Tibial nerve (tissue), 4 donors: ENCODE measurements at regions not wholly inside any gene's neighbourhood (a gene's known extent, or its start where the extent isn't known, plus 50 kb on each side); places are given as distances from the start of the nearest gene placed in this dataset.
"Not testable (repeated sequence)": the region's sequence is repeated elsewhere in the genome, so short reads cannot be mapped to it uniquely, and the experiment has no call there.

ENCODE experiments used
- DNase-seq, 2 donors: peaks; one replicate each; pipeline ENCODE4 v3.0.0-alpha.2; 2019; ENCODE audit warnings: low spot score in 2 of 2
- H3K27ac ChIP-seq, 4 donors: fragments of 200-600 bp; sonication (generic) in 3 of 4; one replicate each; pipeline ENCODE4 v1.5.1; 2017 to 2019; ENCODE audit warnings: mild to moderate bottlenecking in 1 of 4
- H3K27me3 ChIP-seq, 2 donors: fragments of 200-600 bp; sonication (generic) in 1 of 2; one replicate each; pipeline versions ENCODE4 v1.5.1 to v1.6.0; 2017 to 2019
- H3K36me3 ChIP-seq, 3 donors: fragments of 200-600 bp; sonication (generic); one replicate each; pipeline ENCODE4 v1.5.1; 2018 to 2019
- H3K4me1 ChIP-seq, 4 donors: fragments of 200-600 bp; sonication (generic) in 3 of 4; one replicate each; pipeline ENCODE4 v1.5.1; 2017 to 2019
- H3K4me3 ChIP-seq, 4 donors: fragments of 200-600 bp; sonication (generic) in 3 of 4; one replicate each; pipeline ENCODE4 v1.5.1; 2017 to 2019; ENCODE audit warnings: mild to moderate bottlenecking in 1 of 4, moderate library complexity in 1 of 4
- H3K9me3 ChIP-seq, 4 donors: fragments of 200-600 bp; sonication (generic) in 3 of 4; one replicate each; pipeline ENCODE4 v1.5.1; 2017 to 2019
- CTCF ChIP-seq, 5 experiments: fragments of 200-600 bp in 3 of 5; fragments of 450-650 bp in 2 of 5; sonication (generic) in 3 of 5; IDR thresholded peaks; one replicate each; pipeline ENCODE4 v1.5.1; 2016 to 2019; ENCODE audit warnings: antibody characterized with exemption in 5 of 5, mild to moderate bottlenecking in 3 of 5, moderate library complexity in 2 of 5
- EP300 ChIP-seq, 2 donors: sonication (generic); formaldehyde crosslinking; IDR thresholded peaks; one replicate each; pipeline ENCODE4 v1.6.1; 2017; ENCODE audit warnings: antibody characterized with exemption in 2 of 2, mild to moderate bottlenecking in 1 of 2
- POLR2A ChIP-seq, 2 donors: fragments of 450-650 bp; IDR thresholded peaks; one replicate each; pipeline ENCODE4 v1.6.1; 2017; ENCODE audit warnings: antibody characterized with exemption in 2 of 2, mild to moderate bottlenecking in 2 of 2, moderate library complexity in 2 of 2
- WGBS, 2 donors: methylation state at CpG; one replicate each; pipeline ENCODE4 v1.1.5; 2018; 5-methylcytosine and 5-hydroxymethylcytosine counted together

GRCh38 chr6:99668036-99668705 is 61.5 kb downstream of the PRDM13 start:
- Histone ChIP-seq H3K4me3 (no peak overlapping the region), H3K27ac (no peak overlapping the region), H3K27me3 (no peaks in the 10 kb centered on the region), H3K36me3 (no peaks in the 10 kb centered on the region), H3K9me3 (no peaks in the 10 kb centered on the region), H3K4me1 (no peaks in the 10 kb centered on the region)
- TF ChIP-seq POLR2A (IDR thresholded peaks at IDR 0.05) (no peak), CTCF (IDR thresholded peaks at IDR 0.05) (no peak), EP300 (IDR thresholded peaks at IDR 0.05) (no peak)
- 48 to 52% methylated on average over 5 of the region's 5 CpGs for WGBS, 2 donors
- DNase-seq = no peak

GRCh38 chr6:99689916-99690685 is 83.5 kb downstream of the PRDM13 start:
- H3K4me1 ChIP-seq = no peaks in the 10 kb centered on the region
- H3K27me3 ChIP-seq = no peaks in the 10 kb centered on the region
- no peak overlapping the region for H3K4me3 ChIP-seq
- DNase-seq = no peak
- no peaks in the 10 kb centered on the region for H3K9me3 ChIP-seq
- TF ChIP-seq CTCF (IDR thresholded peaks at IDR 0.05) = no peak
- TF ChIP-seq POLR2A (IDR thresholded peaks at IDR 0.05) = no peak
- TF ChIP-seq EP300 (IDR thresholded peaks at IDR 0.05) = no peak
- no peaks in the 10 kb centered on the region for H3K36me3 ChIP-seq
- no peak overlapping the region for H3K27ac ChIP-seq
- 88% methylated on average over 2 of the region's 2 CpGs for WGBS, 2 donors

GRCh38 chr6:99702287-99702686 is 95.7 kb downstream of the PRDM13 start:
- H3K27me3 ChIP-seq, H3K4me1 ChIP-seq, H3K9me3 ChIP-seq, H3K4me3 ChIP-seq, H3K36me3 ChIP-seq, DNase-seq, H3K27ac ChIP-seq: not testable (repeated sequence)
- 92 to 93% methylated on average over 7 to 9 of the region's 9 CpGs for WGBS, 2 donors

- Histone ChIP-seq H3K27ac (no peak overlapping the region), H3K27me3 (no peaks in the 10 kb centered on the region), H3K4me1 (no peaks in the 10 kb centered on the region), H3K36me3 (no peaks in the 10 kb centered on the region), H3K9me3 (no peaks in the 10 kb centered on the region), H3K4me3 (no peak overlapping the region)
- no peak for DNase-seq
- TF ChIP-seq POLR2A (IDR thresholded peaks at IDR 0.05) = no peak
- no peak for TF ChIP-seq CTCF (IDR thresholded peaks at IDR 0.05)
These were observed 102.4 kb downstream of the PRDM13 start for GRCh38 chr6:99709062-99709461.

GRCh38 chr6:99711302-99711701 is 104.7 kb downstream of the PRDM13 start:
- H3K27me3 ChIP-seq = no peaks in the 10 kb centered on the region
- H3K36me3 ChIP-seq = no peaks in the 10 kb centered on the region
- TF ChIP-seq POLR2A (IDR thresholded peaks at IDR 0.05) (no peak), CTCF (IDR thresholded peaks at IDR 0.05) (no peak), EP300 (IDR thresholded peaks at IDR 0.05) (no peak)
- no peak overlapping the region for H3K4me3 ChIP-seq
- H3K27ac ChIP-seq = no peak overlapping the region
- H3K4me1 ChIP-seq = no peaks in the 10 kb centered on the region
- DNase-seq = no peak
- H3K9me3 ChIP-seq = peaks cover 0 to 2% (median 0%) of the 10 kb centered on the region in 4 donors
